Left hindlimb (tissue), 1 donor: ENCODE measurements at regions not wholly inside any gene's neighbourhood (a gene's known extent, or its start where the extent isn't known, plus 50 kb on each side); places are given as distances from the start of the nearest gene placed in this dataset.
"Not testable (repeated sequence)": the region's sequence is repeated elsewhere in the genome, so short reads cannot be mapped to it uniquely, and the experiment has no call there.

Experiments
- DNase-seq: peaks from one replicate; pipeline ENCODE4 v3.0.0-alpha.2; 2018

- DNase-seq, result no peak
Observed at GRCh38 chr6:139452148-139452876, 77.9 kb upstream of the CITED2 start.

- no peak for DNase-seq
Observed at GRCh38 chr6:139449611-139450000, 75.2 kb upstream of the CITED2 start.

DNA sequence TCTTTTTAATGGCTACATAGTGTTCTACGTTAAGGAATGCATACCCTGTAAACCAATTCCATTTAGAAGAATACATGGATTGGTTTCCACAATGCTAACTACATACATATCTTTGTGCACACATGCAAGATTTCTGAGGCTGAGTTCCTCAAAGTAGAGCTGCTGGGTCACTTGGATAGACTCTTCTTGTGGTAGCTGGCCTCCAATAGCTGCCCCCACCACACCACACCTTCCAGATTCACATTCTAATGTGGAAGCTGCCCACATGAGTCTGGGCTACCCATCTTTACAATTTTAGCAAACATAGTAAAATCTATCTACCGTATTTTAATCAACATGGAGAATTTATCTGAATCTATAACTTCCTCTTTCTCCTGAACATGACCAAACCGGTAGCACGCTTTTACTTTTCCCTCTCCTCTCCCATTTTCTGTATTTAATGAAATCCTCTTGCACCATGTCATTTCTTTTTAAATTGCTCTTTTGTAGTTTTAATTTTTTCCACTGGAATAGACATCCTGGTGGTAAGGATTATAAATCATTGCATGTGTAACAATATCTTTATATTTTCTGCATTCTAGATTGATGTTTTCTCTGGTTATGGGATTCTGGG is 74.7 kb upstream of the CITED2 start:
- no peak for DNase-seq

GRCh38 chr6:139448051-139448649 is 73.7 kb upstream of the CITED2 start:
- no peak for DNase-seq

GRCh38 chr6:139447656-139447975 is 73.2 kb upstream of the CITED2 start:
- no peak for DNase-seq

GRCh38 chr6:139446768-139447655 is 72.6 kb upstream of the CITED2 start:
- no peak for DNase-seq

DNA sequence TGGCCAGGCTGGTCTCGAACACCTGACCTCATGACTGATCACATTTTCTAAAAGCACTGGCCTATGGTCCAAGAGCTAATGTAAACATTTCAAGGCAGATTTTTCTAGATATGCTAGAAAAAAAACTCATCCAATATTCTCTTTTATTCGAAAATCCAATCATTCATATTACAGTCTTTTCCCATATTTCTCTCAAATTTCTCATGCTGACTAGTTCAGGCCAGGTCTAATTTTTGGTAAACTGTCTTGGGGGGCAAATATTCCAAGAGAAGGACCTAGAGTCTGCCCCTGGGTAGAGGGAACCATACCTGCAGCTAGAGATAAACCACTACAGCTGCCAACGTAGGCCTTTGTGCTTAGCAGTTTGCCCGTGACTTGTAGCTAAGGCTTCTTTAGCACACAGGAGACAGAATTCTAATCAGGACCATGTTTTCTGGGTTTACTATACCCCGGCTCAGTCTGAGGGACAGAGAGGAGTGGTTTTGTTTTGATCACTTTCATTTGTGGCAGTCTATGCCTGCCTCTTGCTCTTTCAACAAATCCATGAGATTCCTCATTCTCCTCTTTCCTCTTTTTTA is 71.8 kb upstream of the CITED2 start:
- DNase-seq, result no peak

DNA sequence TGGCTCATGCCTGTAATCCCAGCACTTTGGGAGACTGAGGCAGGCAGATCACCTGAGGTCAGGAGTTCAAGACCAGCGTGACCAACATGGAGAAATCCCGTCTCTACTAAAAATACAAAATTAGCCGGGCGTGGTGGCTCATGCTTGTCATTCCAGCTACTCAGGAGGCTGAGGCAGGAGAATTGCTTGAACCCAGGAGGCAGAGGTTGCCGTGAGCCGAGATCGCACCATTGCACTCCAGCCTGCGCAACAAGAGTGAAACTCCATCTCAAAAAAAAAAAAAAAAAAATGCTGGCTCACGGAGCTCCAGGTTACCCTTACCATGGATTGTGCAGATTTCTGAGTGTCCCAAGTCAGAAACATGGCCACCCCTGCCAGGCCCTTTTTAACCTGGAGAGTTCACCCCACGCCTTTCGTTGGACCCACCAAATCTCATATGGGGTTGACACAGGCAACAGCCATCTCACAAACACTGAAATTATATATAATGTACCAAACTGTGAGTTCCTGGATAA is 69.9 kb upstream of the CITED2 start:
- DNase-seq, result not testable (repeated sequence)

GRCh38 chr6:139443231-139444112 is 69.0 kb upstream of the CITED2 start:
- no peak for DNase-seq

DNA sequence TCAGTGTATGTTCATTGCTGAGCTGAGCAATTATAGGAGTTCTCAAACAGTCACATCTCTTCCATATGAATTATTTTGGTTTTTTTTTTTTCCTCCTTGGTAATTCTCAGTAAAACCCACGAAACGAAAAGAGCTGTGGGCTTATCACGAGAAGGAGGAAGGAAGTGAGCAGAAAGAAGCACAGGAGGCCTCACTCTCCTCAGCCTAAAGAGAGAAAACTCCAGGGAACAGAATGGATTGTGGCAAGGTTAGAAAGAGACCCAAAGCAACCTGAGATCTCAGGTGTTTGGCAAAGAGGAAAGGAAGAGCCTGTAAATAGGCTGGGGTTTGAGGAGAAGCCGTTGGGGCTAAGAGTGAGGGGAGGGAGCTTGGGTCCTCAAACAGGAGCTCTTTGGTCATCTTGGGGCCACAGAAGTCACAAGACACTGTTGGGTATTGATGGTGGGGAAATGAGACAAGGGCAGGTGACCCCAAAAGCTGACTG is 67.8 kb upstream of the CITED2 start:
- no peak for DNase-seq

DNA sequence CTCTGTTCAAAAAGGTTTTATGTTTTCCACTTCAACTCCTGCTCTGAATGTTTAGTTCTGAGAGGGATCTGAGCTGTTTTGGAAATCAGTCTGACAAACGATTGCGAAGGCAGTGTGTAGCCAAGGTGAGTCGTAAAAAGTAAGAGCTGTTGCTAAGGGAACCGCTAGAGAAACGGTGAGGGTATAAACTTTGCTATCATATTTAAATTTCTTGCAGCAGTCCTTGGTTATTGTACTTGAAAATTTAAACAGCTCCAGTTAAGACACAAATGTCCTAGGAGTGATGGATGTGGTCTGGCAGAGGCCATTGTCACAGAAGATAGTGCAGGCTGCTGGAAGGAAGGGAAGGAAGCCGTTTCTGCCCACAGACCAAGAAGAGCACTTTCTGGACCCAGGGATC is 64.9 kb upstream of the CITED2 start:
- no peak for DNase-seq

DNA sequence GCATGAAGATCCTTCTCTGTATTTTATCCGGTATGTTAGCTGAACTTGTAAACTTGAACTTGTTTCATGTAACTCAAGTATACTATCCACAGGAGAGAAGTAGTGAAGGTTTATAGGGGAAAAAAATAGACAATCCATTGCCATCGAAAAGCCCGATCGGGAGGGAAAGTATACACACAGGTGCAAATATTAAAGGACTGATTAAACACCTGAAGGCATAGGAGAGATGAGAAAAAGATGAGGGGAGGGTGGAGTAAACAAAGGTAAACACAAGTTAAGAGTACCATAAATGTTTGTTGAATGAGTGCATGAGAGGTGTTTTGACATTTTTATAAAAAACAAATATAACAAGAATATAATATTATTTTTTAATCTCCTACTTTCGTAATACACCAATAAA is 64.3 kb upstream of the CITED2 start:
- DNase-seq, result no peak

DNA sequence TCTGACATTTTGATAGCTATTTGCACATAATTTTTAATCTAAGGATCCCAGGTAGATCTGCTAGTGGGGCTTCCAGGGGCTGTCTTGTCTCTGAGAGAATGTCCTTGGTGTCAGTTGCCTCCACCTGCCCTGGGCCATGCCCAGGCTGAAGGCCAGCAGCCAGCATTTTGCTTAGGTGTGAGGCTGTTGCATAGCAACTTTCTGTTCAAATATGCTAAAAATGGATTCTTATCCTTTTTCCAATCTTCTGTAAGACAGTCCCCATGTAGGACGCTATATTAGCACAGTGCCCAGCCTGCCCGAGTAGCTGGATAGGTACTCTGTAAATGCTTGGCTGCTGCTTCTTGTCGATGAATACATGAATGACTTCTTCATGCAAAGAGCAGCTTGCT is 62.5 kb upstream of the CITED2 start:
- no peak for DNase-seq

DNA sequence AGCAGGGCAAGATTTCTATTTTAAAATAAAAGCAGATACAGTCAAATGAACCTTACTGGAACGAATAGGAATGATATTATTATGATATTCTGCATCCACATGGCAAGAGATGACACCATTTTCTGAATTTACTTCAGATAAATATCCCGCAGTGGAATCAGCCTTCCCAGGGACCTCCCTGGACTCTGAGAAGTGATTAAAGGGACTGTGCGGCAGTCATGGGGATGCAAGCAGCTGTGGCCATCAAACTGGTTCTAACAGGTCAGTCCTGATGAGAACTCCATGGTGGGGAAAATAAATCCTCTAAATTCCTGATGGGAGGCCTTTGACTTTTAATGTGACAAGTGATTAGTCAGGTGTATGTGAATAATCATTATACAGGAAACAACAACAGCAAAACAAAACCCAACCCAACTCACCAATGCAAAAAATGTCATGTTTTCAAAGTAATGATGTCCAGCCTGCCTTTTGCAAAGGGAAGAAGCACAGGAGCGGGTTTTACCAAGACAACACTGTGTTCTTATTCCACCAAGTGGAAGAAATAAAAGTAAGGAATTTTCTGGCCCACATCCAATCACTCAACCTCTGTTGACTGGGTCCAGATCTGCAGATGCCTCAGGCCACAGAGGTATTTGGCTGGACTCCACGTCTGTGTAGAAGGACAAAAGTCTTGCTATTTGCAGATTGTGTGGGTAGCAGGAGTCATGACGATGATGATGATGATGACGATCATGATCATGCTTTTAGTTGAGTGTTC is 61.9 kb upstream of the CITED2 start:
- no peak for DNase-seq

- no peak for DNase-seq
Observed at GRCh38 chr6:139433631-139434419, 59.4 kb upstream of the CITED2 start.

DNA sequence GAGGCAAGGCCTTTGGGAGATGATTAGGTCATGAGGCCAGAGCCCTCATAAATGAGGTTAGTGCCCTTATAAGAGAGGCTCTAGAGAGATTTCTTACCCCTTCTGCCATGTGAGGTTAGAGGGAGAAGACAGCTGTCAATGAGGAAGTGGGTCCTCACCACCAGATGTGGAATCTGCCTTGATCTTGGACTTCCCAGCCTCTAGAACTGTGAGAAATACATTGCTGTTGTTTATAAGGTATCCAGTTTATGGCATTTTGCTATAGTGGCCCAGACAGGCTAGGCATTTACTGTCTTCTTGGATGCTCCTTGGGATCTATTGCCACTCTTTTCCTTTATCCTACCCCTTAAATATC is 57.1 kb upstream of the CITED2 start:
- DNase-seq, result no peak

GRCh38 chr6:139430899-139431601 is 56.6 kb upstream of the CITED2 start:
- DNase-seq, result no peak

DNA sequence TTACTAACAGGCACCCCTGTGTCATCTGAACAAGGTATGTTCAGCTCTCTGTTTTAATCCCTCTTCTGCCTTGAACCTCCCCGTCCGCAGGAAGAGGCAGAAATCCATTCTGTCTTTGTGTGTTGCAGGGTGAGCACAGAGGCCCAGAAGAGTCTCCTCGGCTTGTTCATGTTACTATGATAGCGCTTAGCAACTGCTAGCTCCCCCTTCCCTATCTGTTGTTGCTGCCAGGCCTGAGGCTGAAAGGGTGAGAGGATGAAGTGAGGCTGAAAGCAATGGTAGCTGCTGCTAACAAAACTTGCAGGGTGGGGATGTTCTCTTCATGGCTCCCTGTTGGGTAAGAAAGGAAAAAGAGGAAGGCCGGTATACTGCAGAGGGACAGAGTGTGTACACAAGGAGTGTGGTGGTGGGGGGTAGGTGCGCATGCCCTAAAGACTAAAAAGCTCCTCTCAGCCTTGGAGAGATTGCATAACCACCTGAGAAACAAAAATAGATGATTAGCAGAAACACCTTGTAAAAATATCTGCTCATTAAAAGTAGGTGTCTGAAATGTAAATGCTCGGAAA is 55.2 kb upstream of the CITED2 start:
- no peak for DNase-seq

GRCh38 chr6:139427199-139427598 is 52.8 kb upstream of the CITED2 start:
- DNase-seq, result no peak
